ENCODE measurements at regions not wholly inside any gene's neighbourhood (a gene's known extent, or its start where the extent isn't known, plus 50 kb on each side); places are given as distances from the start of the nearest gene placed in this dataset.

GRCh38 chr4:57462843-57463242, 352.7 kb upstream of the IGFBP7 start:
- TF ChIP-seq CTCF (IDR thresholded peaks at IDR 0.05) (no peak), POLR2A (IDR thresholded peaks at IDR 0.05) (no peak), EP300 (IDR thresholded peaks at IDR 0.05) (no peak)
